ENCODE measurements at regions not wholly inside any gene's neighbourhood (a gene's known extent, or its start where the extent isn't known, plus 50 kb on each side); places are given as distances from the start of the nearest gene placed in this dataset.
"Not testable (repeated sequence)": the region's sequence is repeated elsewhere in the genome, so short reads cannot be mapped to it uniquely, and the experiment has no call there.

DNA sequence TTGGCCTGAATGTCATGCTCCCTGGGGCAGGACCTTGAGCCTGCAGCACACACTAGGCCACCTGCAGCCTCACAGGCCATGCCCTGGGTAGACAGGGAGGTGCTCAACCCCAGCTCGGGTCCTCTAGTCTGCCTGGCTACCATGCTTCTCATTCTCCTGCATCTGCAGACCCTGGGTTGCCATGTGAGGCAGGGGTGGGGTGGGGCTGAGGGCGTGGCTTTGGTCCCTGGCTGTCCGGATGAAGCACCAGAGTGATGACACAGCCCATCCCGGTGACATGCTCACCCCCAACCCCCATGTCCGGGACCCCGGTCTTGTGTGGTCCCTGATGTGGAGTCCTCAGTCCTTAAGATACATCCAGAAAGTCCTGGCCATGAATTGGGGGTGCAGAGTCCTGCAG is 521.8 kb downstream of the GOLGA6L6 start:
- H3K4me3 ChIP-seq (ENCODE audit: insufficient read depth, low read length); H3K4me2 ChIP-seq (ENCODE audit: insufficient read depth, low read length); H4K20me1 ChIP-seq (ENCODE audit: insufficient read depth, low read length); H2AFZ ChIP-seq (ENCODE audit: low read length); H3K27ac ChIP-seq (ENCODE audit: low read depth, low read length); DNase-seq (ENCODE audit: insufficient read length, low spot score, missing footprints); H3K27me3 ChIP-seq (ENCODE audit: insufficient read depth, low read length); H3K36me3 ChIP-seq (ENCODE audit: insufficient read depth, low read length); H3K9me3 ChIP-seq (ENCODE audit: low read depth, low read length); H3K79me2 ChIP-seq (ENCODE audit: insufficient read depth, low read length); H3K4me1 ChIP-seq (ENCODE audit: insufficient read depth, low read length): not testable (repeated sequence)

DNA sequence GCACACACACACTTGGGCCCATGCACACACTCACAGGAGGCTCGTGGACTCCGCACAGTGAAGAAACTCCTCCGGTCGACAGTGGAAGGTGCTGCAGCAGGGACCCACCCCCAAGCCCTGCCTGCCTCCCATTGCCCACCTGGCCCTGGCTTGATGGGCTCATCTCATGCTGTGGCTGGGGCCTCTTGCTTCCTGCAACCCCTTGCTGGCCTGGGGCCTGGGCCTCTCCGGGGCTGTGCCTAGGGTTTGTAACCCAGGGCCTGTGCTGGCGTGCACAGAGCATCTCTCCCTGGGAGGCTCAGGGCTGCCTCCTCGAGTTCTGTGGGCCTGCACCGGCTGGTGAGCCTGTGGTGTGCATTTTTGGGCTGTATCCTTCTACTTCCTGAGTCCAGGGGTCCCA is 524.0 kb downstream of the GOLGA6L6 start:
- not testable (repeated sequence) for H3K4me1 ChIP-seq (ENCODE audit: insufficient read depth, low read length); H3K36me3 ChIP-seq (ENCODE audit: insufficient read depth, low read length); H3K27ac ChIP-seq (ENCODE audit: low read depth, low read length); H3K79me2 ChIP-seq (ENCODE audit: insufficient read depth, low read length); H3K4me2 ChIP-seq (ENCODE audit: insufficient read depth, low read length); DNase-seq (ENCODE audit: insufficient read length, low spot score, missing footprints); H3K4me3 ChIP-seq (ENCODE audit: insufficient read depth, low read length); H3K9me3 ChIP-seq (ENCODE audit: low read depth, low read length); H4K20me1 ChIP-seq (ENCODE audit: insufficient read depth, low read length); H3K27me3 ChIP-seq (ENCODE audit: insufficient read depth, low read length); H2AFZ ChIP-seq (ENCODE audit: low read length)

DNA sequence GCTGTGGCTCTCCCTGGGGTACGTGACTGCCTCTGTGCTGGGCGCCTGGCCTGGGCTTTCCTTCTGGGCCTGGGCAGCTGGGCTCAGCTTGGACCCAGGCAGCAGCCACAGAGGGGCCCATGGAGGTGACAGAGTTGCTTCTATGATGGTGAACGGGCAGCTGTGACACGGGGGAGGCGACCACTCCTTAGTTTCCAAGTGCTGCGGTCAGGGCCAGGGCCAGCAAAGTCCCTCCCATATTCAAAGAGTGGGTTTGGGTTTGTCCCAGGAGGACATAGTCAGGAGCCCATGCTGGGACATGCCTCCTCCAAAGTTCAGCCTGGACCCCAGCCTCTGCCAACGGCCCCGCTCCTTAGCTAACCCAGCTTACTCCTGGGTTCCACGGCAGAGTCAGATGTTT is 524.7 kb downstream of the GOLGA6L6 start:
- H3K79me2 ChIP-seq (ENCODE audit: insufficient read depth, low read length); DNase-seq (ENCODE audit: insufficient read length, low spot score, missing footprints); H3K4me1 ChIP-seq (ENCODE audit: insufficient read depth, low read length); H2AFZ ChIP-seq (ENCODE audit: low read length); H3K4me3 ChIP-seq (ENCODE audit: insufficient read depth, low read length); H3K36me3 ChIP-seq (ENCODE audit: insufficient read depth, low read length); H3K9me3 ChIP-seq (ENCODE audit: low read depth, low read length); H3K27ac ChIP-seq (ENCODE audit: low read depth, low read length); H4K20me1 ChIP-seq (ENCODE audit: insufficient read depth, low read length); H3K27me3 ChIP-seq (ENCODE audit: insufficient read depth, low read length); H3K4me2 ChIP-seq (ENCODE audit: insufficient read depth, low read length): not testable (repeated sequence)

- not testable (repeated sequence) for H3K4me2 ChIP-seq (ENCODE audit: insufficient read depth, low read length); H3K9me3 ChIP-seq (ENCODE audit: low read depth, low read length); H4K20me1 ChIP-seq (ENCODE audit: insufficient read depth, low read length); H3K4me1 ChIP-seq (ENCODE audit: insufficient read depth, low read length); H3K79me2 ChIP-seq (ENCODE audit: insufficient read depth, low read length); DNase-seq (ENCODE audit: insufficient read length, low spot score, missing footprints); H3K4me3 ChIP-seq (ENCODE audit: insufficient read depth, low read length); H2AFZ ChIP-seq (ENCODE audit: low read length); H3K27ac ChIP-seq (ENCODE audit: low read depth, low read length); H3K27me3 ChIP-seq (ENCODE audit: insufficient read depth, low read length); H3K36me3 ChIP-seq (ENCODE audit: insufficient read depth, low read length)
These were observed 528.8 kb downstream of the GOLGA6L6 start for GRCh38 chr15:20012837-20013236.

DNA sequence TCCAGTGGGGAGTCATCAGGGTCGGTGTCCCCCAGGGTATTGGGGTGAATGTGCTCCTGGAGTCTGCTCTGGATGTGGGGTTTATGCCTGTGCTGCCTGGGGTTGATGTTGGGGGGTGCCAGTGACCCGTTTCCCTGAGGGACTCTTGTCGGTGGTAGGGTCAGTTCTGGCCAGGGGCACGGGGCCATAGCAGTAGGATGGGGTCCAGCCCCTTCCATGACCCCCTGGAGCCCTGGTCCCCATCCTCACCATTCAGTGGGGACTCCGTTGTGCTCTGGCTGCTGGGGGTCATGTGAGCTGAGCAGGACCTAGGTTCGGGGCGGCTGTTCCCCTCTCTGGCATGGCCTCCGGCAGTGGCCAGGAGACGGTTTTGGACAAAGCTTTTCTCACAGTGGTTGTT is 530.8 kb downstream of the GOLGA6L6 start:
- not testable (repeated sequence) for DNase-seq (ENCODE audit: insufficient read length, low spot score, missing footprints); H3K79me2 ChIP-seq (ENCODE audit: insufficient read depth, low read length); H3K36me3 ChIP-seq (ENCODE audit: insufficient read depth, low read length); H3K9me3 ChIP-seq (ENCODE audit: low read depth, low read length); H3K4me2 ChIP-seq (ENCODE audit: insufficient read depth, low read length); H4K20me1 ChIP-seq (ENCODE audit: insufficient read depth, low read length); H3K4me3 ChIP-seq (ENCODE audit: insufficient read depth, low read length); H3K27ac ChIP-seq (ENCODE audit: low read depth, low read length); H3K27me3 ChIP-seq (ENCODE audit: insufficient read depth, low read length); H3K4me1 ChIP-seq (ENCODE audit: insufficient read depth, low read length); H2AFZ ChIP-seq (ENCODE audit: low read length)

DNA sequence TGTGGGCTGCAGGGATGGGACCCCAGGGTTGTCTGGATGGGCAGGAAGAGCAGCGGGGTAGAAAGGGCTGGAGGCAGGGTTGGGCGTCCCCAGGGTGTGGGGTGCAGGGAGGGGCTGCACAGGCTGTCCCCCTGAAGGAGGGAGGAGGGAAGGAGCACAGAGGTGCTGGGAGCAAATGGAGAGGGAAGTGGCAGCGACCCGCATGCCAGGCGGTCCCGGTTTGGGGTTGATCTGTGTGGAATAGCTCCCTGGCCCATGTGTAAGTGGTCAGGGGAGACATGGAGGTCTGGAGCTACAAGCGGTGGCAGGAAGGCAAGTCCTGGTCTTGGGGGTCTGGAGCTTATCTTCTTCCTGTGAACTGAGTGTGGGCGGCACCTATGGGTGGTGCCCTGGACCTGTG is 532.0 kb downstream of the GOLGA6L6 start:
- not testable (repeated sequence) for H3K27ac ChIP-seq (ENCODE audit: low read depth, low read length); H4K20me1 ChIP-seq (ENCODE audit: insufficient read depth, low read length); DNase-seq (ENCODE audit: insufficient read length, low spot score, missing footprints); H3K27me3 ChIP-seq (ENCODE audit: insufficient read depth, low read length); H3K79me2 ChIP-seq (ENCODE audit: insufficient read depth, low read length); H2AFZ ChIP-seq (ENCODE audit: low read length); H3K4me3 ChIP-seq (ENCODE audit: insufficient read depth, low read length); H3K36me3 ChIP-seq (ENCODE audit: insufficient read depth, low read length); H3K4me2 ChIP-seq (ENCODE audit: insufficient read depth, low read length); H3K9me3 ChIP-seq (ENCODE audit: low read depth, low read length); H3K4me1 ChIP-seq (ENCODE audit: insufficient read depth, low read length)

- H2AFZ ChIP-seq (ENCODE audit: low read length); H3K4me3 ChIP-seq (ENCODE audit: insufficient read depth, low read length); H3K4me2 ChIP-seq (ENCODE audit: insufficient read depth, low read length); H3K4me1 ChIP-seq (ENCODE audit: insufficient read depth, low read length); H3K36me3 ChIP-seq (ENCODE audit: insufficient read depth, low read length); H3K27me3 ChIP-seq (ENCODE audit: insufficient read depth, low read length); H3K27ac ChIP-seq (ENCODE audit: low read depth, low read length); DNase-seq (ENCODE audit: insufficient read length, low spot score, missing footprints); H3K79me2 ChIP-seq (ENCODE audit: insufficient read depth, low read length); H4K20me1 ChIP-seq (ENCODE audit: insufficient read depth, low read length); H3K9me3 ChIP-seq (ENCODE audit: low read depth, low read length): not testable (repeated sequence)
These were observed 534.3 kb downstream of the GOLGA6L6 start for GRCh38 chr15:20007338-20007737.

DNA sequence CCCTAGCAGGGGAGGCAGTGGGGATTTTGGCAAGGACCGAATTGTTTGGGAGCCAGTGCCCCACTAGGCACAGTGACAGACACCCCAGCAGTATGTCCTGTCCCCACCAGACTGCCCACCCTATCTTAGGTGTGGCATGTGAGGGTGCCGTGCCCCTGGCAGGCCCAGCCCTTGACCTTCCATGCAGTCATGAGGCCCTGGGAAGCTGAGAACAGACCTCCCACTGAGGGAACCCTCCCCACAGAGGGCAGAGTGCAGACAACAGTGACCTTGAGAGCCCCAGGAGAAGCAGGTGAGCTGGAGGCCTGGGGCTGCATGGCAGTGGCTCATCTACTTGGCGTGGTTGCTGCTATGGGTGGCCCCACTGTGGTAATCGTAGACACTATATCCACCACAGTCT is 538.1 kb downstream of the GOLGA6L6 start:
- not testable (repeated sequence) for H3K9me3 ChIP-seq (ENCODE audit: low read depth, low read length); DNase-seq (ENCODE audit: insufficient read length, low spot score, missing footprints); H3K27me3 ChIP-seq (ENCODE audit: insufficient read depth, low read length); H4K20me1 ChIP-seq (ENCODE audit: insufficient read depth, low read length); H3K4me1 ChIP-seq (ENCODE audit: insufficient read depth, low read length); H3K36me3 ChIP-seq (ENCODE audit: insufficient read depth, low read length); H3K4me2 ChIP-seq (ENCODE audit: insufficient read depth, low read length); H3K27ac ChIP-seq (ENCODE audit: low read depth, low read length); H3K4me3 ChIP-seq (ENCODE audit: insufficient read depth, low read length); H3K79me2 ChIP-seq (ENCODE audit: insufficient read depth, low read length); H2AFZ ChIP-seq (ENCODE audit: low read length)

DNA sequence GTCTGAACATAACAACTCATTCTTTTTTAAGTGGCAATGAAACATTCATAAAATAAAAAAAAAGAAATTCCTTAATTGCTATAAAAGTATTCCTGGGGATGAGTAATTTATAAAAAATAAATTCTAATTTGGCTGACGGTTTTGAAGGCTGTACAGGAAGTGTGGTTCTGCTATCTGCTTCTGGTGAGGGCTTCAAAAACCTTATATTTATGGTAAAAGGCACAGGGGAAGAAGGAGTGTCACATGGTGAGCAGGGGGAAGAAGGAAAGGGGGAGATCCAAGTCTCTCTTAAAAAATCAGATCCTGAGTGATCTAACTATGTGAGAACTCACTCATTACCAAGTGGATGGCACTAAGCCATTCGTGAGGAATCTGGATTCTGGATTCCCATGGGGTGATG is 539.0 kb downstream of the GOLGA6L6 start:
- H3K27ac ChIP-seq (ENCODE audit: low read depth, low read length) = not testable (repeated sequence)

More for the DNA sequence above, 539.0 kb downstream of the GOLGA6L6 start:
- H3K4me3 ChIP-seq (ENCODE audit: insufficient read depth, low read length); DNase-seq (ENCODE audit: insufficient read length, low spot score, missing footprints); H3K4me1 ChIP-seq (ENCODE audit: insufficient read depth, low read length); H3K79me2 ChIP-seq (ENCODE audit: insufficient read depth, low read length); H3K36me3 ChIP-seq (ENCODE audit: insufficient read depth, low read length); H3K27me3 ChIP-seq (ENCODE audit: insufficient read depth, low read length); H3K4me2 ChIP-seq (ENCODE audit: insufficient read depth, low read length); H4K20me1 ChIP-seq (ENCODE audit: insufficient read depth, low read length); H2AFZ ChIP-seq (ENCODE audit: low read length); H3K9me3 ChIP-seq (ENCODE audit: low read depth, low read length): not testable (repeated sequence)
